ENCODE measurements at regions not wholly inside any gene's neighbourhood (a gene's known extent, or its start where the extent isn't known, plus 50 kb on each side); places are given as distances from the start of the nearest gene placed in this dataset.

DNA sequence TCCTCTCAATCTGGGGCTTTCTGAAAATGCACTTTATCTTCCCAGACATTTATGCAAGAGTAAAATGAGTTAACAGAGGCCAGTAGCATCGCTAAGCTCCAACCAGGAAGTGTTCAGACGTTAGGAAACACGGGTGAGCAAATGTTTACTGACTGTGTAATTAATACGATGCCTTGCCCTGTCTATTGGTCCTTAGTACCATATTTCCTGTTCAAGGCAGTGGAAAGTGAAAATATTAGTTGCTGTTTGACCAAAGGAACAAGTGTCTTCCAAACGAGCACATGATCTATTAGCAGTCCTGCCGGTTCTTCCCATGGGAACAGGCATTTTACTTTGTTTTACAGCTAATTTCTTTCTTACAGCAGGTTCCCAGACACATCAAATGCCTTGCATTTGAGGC is 311.1 kb upstream of the JAG1 start:
- DNase-seq (ENCODE audit: low read depth in 4 of 4, low spot score in 3 of 4) = no peak

DNA sequence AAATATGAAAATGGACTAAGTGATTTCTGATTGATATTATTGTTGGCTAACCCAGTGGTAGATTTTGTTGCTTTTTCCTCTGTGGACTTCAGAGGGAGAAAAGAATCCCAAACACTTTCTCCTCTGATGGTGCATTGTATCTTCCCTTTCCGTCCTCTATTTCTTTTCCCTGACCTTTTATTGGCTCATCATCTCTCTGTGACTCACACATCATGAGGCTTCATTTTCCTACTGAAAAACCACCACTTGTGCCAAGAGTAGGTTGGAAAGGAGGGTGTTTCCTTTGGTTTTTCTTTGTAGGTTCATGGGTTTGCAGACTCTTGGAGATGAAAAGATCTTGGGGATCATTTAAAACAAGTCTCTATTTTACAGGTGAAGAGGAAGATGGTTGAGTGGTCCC is 311.7 kb upstream of the JAG1 start:
- DNase-seq (ENCODE audit: low read depth in 4 of 4, low spot score in 3 of 4) = no peak

DNA sequence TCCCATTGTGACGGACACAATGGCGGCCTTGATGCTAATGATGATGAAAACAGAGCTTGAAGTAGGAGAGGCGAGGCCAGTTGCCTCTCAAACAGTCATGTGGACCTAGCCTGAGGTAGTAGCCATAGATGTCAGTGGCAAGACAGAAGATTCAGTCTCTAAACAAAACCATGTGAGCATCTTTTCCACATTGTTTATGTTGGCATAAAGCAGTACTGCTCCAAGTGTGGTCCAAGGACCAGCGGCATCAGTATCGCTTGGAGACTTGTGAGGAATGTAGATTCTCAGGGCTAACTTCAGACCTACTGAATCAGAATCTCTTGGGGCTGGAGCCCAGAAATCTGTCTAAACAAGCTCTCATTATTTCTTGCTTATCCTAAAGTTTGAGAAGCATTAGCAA is 312.8 kb upstream of the JAG1 start:
- no peak for DNase-seq (ENCODE audit: low read depth in 4 of 4, low spot score in 3 of 4)

GRCh38 chr20:10987651-10988383 is 314.0 kb upstream of the JAG1 start:
- DNase-seq (ENCODE audit: low read depth in 4 of 4, low spot score in 3 of 4) = no peak

DNA sequence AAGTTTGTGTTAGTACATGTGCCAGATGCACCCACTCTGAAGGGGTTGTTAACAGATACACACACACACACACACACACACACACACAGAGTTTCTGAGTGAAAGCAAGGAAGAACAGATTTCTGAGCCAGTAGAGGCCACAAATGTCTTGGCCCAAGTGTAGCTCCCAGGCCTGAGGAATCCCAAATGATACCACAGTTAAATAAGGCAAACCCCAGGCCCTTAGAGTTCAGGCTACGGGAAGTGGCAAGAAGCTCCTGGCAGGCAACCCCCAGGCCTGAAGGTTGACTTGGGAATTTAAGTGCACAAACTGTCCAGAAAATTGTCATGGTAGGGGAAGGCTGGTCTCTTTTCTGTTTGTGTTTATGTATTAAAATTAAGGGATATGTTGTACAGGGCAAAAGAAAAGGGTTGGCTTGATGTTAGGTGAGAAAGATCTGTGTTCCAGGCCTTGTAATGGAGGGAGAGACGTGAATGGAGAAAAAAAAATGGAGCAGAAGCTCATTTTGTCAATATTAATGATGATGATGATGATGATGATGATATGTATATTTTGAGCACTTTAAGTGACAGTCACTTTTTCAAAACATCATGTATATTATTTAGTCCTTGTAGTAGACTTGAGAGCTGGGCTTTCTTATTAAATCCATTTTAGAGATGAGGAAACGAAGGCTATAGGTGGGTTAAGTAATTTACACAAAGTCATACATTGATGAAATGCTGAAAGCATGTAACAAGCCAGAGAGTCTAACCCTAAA is 317.0 kb upstream of the JAG1 start:
- DNase-seq (ENCODE audit: low read depth in 4 of 4, low spot score in 3 of 4) = no peak

GRCh38 chr20:10992731-10993130 is 318.9 kb upstream of the JAG1 start:
- DNase-seq (ENCODE audit: low read depth in 4 of 4, low spot score in 3 of 4) = no peak

DNA sequence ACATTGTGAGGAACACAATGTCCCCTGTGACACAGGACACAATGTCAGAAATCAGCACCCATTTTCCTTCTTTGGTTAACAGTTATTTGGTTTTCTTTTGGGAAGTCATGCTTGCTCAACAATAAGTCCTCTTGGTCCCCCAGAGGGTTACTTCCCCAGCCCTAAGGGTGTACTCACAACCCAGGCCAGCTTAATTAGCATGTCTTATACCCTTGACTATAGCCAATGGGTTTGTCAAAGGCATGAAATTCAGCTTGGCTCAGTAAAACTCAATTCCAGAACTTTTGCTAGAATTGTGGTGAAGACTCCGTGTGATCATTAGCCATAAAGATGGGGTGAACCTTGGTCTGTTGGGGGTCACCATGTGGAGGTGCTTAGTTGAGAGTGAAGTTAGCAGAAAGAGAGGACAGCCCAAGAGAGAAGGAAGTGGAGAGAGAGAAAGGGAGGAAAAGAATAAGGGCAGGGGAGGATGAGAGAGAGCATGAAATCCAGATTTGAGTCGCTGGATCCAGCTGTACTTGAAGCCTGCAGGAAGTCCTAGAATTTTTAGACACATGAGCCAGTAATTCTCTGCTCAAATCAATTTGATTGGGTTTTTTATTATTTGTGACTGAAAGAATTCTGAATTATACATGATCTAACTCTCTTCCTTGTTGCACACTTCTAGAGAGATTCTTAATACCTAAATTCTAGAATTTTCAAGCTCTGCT is 321.3 kb upstream of the JAG1 start:
- no peak for DNase-seq (ENCODE audit: low read depth in 4 of 4, low spot score in 3 of 4)

DNA sequence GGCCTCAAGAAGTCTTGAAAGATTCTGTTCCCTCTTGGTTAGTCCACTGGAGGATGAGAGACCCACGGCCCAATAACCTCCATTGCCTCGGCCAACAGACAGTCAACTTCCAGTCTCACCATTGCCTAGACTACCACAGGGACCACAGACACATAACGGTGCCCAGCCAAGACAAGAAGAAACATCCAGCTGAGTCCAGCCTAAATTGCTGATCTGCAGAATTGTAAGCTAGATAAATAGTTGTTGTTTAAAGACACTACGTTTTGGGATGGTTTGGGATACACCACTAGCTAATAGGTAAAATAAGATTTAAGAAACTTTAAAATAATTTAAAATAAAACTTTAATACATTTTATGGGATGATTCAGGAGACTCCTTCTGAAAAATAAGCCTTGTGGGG is 324.7 kb upstream of the JAG1 start:
- no peak for DNase-seq (ENCODE audit: low read depth in 4 of 4, low spot score in 3 of 4)

DNA sequence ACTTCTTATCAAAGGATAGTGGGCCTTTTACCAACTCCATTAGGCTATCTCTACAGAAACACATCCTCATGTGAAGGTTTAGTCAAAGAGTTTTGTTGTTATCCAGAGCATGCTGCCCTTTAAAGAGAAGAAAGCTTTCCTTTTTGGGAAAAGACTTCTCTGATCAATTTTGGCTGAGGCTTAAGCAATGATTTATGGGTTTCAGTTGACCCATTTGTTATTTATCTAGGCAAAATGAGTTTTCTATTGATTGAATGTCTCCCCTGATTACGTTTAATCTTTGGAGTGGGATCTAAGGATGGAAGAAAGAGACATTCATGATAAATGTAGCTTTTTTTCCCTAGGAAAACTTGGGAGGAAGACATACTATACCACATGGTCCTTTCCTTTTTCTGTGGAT is 326.6 kb upstream of the JAG1 start:
- DNase-seq (ENCODE audit: low read depth in 4 of 4, low spot score in 3 of 4) = no peak

- no peak for DNase-seq (ENCODE audit: low read depth in 4 of 4, low spot score in 3 of 4)
Measured at GRCh38 chr20:11001302-11001701, 327.5 kb upstream of the JAG1 start.

GRCh38 chr20:11001764-11002540 is 328.2 kb upstream of the JAG1 start:
- no peak for DNase-seq (ENCODE audit: low read depth in 4 of 4, low spot score in 3 of 4)

DNA sequence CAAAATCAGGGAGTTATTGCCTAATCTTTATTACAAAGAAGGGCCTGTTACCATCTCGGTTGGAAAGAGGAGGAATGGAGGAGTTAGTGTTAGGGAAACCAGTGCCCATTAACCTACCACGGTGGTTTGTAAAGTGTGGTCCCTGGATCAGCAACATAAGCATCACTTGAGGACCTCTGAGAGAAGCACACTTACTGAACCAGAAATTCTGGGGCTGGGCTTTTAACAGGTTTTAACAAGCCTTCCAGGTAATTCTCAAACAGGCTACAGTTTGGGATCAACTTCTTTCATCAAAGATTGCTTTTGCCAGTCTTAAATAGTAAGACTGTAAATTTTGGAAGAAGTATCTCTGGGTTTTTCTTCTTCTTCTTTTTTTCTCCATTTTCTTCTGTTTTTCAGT is 329.5 kb upstream of the JAG1 start:
- DNase-seq (ENCODE audit: low read depth in 4 of 4, low spot score in 3 of 4) = no peak

DNA sequence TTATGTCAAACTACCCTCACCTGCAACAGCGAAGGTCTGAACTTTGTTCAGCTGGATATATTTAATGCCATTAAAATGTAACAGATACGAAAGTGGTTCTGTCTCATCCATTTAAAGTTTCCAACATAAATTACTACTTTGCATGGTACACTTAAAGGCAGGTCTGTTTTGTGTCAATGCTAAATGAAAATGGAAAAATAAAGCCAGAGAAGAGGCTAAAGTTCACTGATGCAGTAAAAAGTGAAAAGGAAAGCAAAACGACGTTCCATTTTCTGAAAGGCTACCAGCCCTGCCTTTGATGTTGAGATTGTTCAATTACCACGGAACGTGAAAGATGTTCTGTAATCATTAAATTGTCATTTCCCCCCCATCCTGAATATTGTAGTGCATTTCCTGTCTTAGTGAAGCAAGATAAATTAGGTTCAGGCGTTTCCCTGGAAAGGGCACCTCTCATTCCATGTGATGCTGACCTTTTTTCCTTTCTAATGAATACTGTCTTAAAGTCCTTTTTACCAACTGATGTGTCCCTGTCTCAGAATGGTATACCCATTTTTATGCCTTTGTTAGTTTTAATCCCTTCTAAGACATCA is 334.7 kb upstream of the JAG1 start:
- no peak for DNase-seq (ENCODE audit: low read depth in 4 of 4, low spot score in 3 of 4)

- no peak for DNase-seq (ENCODE audit: low read depth in 4 of 4, low spot score in 3 of 4)
Measured at GRCh38 chr20:11011653-11012052, 337.9 kb upstream of the JAG1 start.

DNA sequence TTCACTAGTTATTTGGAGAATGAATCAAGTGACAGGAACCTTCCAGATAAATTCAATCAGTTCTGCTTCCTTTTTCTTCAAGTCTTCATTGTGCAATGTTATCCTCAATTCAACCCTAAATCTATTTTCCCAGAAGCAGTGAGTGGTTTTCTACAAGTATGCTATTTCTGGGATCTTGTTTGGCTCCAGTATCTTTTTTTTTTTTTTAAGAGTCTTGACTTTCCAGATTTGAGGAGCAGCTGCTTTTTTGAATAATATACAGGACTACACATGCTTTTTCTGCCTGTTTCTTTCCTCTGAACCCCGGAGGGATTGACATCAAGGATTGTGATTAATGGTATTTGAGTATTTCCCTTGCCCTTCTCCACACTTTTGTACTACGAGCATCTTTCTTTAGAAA is 339.2 kb upstream of the JAG1 start:
- DNase-seq (ENCODE audit: low read depth in 4 of 4, low spot score in 3 of 4) = no peak

DNA sequence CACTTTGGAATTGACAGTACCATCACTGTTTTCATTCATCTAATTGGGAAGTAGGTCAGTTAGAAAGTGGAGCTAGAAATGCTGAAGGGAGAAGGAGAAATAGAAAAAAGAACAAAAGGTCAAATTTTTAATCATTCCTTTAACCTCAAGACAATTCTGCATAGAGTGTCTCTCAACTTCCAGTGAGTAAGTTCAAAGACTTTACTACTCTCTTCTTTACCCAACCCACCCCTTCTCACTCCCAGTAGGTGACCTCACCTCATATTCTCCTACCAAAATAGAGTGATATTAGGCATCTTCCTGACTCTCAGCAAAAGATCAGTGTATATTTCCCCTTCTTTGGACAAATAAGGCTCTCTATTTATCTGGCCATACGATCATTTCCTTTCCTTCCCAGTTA is 340.0 kb upstream of the JAG1 start:
- no peak for DNase-seq (ENCODE audit: low read depth in 4 of 4, low spot score in 3 of 4)

DNA sequence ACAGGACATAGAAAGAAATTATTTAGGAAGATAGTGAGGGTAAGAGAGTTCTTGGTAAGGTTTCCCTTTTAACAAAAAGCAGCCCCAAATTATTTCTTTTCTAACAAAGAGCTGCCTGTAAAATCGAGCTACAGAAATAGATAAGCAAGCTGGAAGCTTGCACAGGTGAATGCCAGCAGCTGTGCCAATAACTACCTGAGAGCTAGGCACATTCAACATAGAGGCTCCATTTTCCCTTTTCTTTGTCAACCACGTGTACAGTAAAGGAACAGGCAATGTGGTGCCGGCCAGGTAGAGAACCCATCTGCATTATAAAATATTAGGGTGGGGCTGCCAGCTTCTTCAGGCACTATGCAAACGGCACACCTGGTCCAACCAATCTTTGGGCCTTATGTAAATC is 341.6 kb upstream of the JAG1 start:
- DNase-seq (ENCODE audit: low read depth in 4 of 4, low spot score in 3 of 4) = no peak

- no peak for DNase-seq (ENCODE audit: low read depth in 4 of 4, low spot score in 3 of 4)
Measured at GRCh38 chr20:11017446-11017845, 343.6 kb upstream of the JAG1 start.

- DNase-seq (ENCODE audit: low read depth in 4 of 4, low spot score in 3 of 4) = no peak
Measured at GRCh38 chr20:11018668-11019170, 344.9 kb upstream of the JAG1 start.

GRCh38 chr20:11020712-11021111 is 346.9 kb upstream of the JAG1 start:
- no peak for DNase-seq (ENCODE audit: low read depth in 4 of 4, low spot score in 3 of 4)

Measured in left renal pelvis (tissue), 4 donors.